ENCODE measurements at regions not wholly inside any gene's neighbourhood (a gene's known extent, or its start where the extent isn't known, plus 50 kb on each side); places are given as distances from the start of the nearest gene placed in this dataset.

DNA sequence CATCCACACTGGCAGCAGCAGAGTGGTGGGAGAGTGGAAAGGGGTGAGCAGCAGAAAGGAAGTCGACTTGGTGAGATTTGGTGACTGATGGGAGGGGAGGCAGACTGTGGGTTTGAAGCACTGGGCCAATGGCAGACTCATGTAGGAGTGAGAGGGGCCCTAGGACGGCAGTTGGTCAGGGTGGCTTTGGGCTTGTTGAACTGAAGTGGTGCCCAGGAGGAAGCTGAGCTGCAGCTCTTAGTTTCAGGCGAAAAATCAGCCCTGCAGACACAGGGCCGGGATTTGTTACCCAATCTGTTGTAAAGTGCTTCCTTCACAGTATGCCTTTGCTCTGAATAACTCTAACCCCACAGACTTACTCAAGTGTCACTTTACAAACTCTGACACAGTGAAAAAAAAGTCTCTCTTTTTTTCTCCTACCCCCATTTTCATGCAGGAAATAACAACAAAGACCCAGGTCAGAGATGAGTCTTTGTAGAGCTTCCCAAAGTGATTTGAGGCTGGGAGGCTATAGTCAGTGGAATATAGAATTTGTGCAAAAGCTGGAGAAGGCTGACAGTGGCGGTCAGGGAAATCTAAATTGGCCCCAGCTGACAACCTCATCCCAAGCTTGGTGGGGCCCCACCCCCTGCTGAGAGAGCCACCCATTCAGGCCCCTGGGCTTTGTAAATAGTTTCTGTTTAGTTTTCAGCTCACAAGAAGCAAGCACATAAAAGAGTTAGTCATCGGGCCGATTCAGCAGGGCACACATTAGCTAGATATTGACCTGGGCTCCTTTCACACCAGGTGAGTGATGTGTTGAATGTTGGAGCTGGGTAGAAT lies 226.9 kb downstream of the VAPA start:
- H3K4me3 Mint-ChIP-seq (ENCODE audit: unreplicated experiment): no peak overlapping the region
- H3K36me3 Mint-ChIP-seq (ENCODE audit: unreplicated experiment): no peaks in the 10 kb centered on the region
- TF ChIP-seq, protein P1, sequence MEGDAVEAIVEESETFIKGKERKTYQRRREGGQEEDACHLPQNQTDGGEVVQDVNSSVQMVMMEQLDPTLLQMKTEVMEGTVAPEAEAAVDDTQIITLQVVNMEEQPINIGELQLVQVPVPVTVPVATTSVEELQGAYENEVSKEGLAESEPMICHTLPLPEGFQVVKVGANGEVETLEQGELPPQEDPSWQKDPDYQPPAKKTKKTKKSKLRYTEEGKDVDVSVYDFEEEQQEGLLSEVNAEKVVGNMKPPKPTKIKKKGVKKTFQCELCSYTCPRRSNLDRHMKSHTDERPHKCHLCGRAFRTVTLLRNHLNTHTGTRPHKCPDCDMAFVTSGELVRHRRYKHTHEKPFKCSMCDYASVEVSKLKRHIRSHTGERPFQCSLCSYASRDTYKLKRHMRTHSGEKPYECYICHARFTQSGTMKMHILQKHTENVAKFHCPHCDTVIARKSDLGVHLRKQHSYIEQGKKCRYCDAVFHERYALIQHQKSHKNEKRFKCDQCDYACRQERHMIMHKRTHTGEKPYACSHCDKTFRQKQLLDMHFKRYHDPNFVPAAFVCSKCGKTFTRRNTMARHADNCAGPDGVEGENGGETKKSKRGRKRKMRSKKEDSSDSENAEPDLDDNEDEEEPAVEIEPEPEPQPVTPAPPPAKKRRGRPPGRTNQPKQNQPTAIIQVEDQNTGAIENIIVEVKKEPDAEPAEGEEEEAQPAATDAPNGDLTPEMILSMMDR (IDR thresholded peaks at IDR 0.05; ENCODE audit: partially characterized antibody, unreplicated experiment): no peak
- H3K27ac Mint-ChIP-seq (ENCODE audit: unreplicated experiment): no peak overlapping the region
- H3K27me3 Mint-ChIP-seq (ENCODE audit: unreplicated experiment): peaks cover 4% of the 10 kb centered on the region
- peaks cover 5% of the 10 kb centered on the region for H3K9me3 Mint-ChIP-seq (ENCODE audit: unreplicated experiment)
- peaks cover 16% of the 10 kb centered on the region for H3K4me1 Mint-ChIP-seq (ENCODE audit: low read depth, unreplicated experiment)
- no peak for DNase-seq

DNA sequence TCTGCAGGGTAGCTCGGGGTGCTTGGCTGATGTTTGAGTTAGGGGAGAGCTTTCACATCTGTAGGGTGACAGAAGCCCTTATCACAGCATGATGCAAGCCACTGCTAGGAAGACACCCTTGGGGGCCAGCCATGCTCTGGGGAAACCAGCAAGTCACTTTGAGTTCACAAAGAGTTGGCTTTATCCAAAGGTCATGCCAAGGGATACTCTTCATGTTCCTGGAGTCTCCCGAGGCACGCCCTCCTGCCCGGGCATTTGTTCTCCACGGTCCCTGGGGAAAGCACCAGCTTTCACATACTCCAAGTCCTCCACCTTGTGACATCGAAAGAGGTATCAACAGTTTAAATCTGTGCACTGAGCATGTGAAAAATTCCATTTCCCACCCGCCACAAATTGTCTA lies 227.7 kb downstream of the VAPA start:
- Mint-ChIP-seq H3K36me3 (ENCODE audit: unreplicated experiment) (no peaks in the 10 kb centered on the region), H3K9me3 (ENCODE audit: unreplicated experiment) (peaks cover 4% of the 10 kb centered on the region), H3K4me3 (ENCODE audit: unreplicated experiment) (no peak overlapping the region), H3K27ac (ENCODE audit: unreplicated experiment) (no peak overlapping the region), H3K27me3 (ENCODE audit: unreplicated experiment) (peaks cover 4% of the 10 kb centered on the region), H3K4me1 (ENCODE audit: low read depth, unreplicated experiment) (peaks cover 18% of the 10 kb centered on the region)
- no peak for DNase-seq
- TF ChIP-seq, protein P1 (IDR thresholded peaks at IDR 0.05; ENCODE audit: partially characterized antibody, unreplicated experiment): no peak

DNA sequence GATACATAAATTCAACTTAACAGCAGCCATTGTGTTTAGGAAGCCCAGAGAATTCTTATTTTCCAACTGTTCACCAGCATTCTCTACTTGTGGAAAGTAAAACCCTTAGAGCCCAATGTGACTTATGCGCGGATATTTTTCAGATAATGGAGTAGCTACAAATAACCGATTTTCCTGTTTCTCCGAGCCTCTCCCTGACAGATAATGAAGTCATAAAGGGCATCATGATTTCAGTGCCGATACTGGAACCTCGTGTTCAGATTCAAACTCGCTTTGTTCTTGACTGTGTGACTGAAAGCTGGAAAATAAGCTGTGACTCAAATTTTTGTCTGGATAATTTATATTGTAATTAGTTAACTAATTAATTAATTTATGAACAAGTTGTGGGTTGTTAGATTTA lies 228.2 kb downstream of the VAPA start:
- Mint-ChIP-seq H3K27ac (ENCODE audit: unreplicated experiment) (no peak overlapping the region), H3K27me3 (ENCODE audit: unreplicated experiment) (peaks cover 4% of the 10 kb centered on the region), H3K9me3 (ENCODE audit: unreplicated experiment) (peaks cover 3% of the 10 kb centered on the region), H3K4me1 (ENCODE audit: low read depth, unreplicated experiment) (peaks cover 18% of the 10 kb centered on the region), H3K36me3 (ENCODE audit: unreplicated experiment) (no peaks in the 10 kb centered on the region), H3K4me3 (ENCODE audit: unreplicated experiment) (no peak overlapping the region)
- TF ChIP-seq, protein P1 (IDR thresholded peaks at IDR 0.05; ENCODE audit: partially characterized antibody, unreplicated experiment): no peak
- no peak for DNase-seq

DNA sequence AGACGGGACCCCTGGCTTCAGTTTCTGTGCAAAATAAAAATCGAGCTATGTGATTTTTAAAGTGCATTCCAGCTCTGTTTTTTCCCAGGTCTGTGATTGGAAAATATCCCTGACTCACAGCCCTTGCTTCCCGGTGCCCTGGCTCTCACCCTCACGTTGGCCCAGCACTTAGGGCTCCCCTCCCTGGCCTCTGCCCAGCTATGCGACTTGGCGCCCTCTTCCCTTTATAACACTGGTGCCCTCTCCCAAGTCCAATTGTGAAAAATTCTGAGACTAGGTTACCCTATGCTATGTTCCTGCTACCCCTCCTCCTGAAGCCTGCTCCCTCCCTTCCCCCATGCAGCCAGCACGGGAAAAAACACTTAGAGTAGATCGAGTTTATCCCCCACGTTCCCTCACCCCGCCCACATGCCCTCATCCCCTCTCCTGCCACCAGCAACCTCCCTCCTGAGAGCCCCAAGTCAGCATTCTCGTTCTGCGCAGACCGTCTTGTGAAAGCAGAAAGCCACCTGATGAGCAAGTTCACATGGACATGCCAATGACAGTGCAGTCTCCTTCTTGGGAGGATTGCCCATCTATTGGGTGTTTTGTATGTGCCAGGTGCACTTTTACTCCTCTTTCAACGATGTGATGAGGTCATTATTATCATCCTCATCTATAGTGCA lies 228.8 kb downstream of the VAPA start:
- Mint-ChIP-seq H3K27ac (ENCODE audit: unreplicated experiment) (no peak overlapping the region), H3K9me3 (ENCODE audit: unreplicated experiment) (peaks cover 3% of the 10 kb centered on the region), H3K4me1 (ENCODE audit: low read depth, unreplicated experiment) (peaks cover 18% of the 10 kb centered on the region), H3K4me3 (ENCODE audit: unreplicated experiment) (no peak overlapping the region), H3K27me3 (ENCODE audit: unreplicated experiment) (peaks cover 4% of the 10 kb centered on the region), H3K36me3 (ENCODE audit: unreplicated experiment) (no peaks in the 10 kb centered on the region)
- TF ChIP-seq, protein P1 (IDR thresholded peaks at IDR 0.05; ENCODE audit: partially characterized antibody, unreplicated experiment): no peak
- DNase-seq: no peak

DNA sequence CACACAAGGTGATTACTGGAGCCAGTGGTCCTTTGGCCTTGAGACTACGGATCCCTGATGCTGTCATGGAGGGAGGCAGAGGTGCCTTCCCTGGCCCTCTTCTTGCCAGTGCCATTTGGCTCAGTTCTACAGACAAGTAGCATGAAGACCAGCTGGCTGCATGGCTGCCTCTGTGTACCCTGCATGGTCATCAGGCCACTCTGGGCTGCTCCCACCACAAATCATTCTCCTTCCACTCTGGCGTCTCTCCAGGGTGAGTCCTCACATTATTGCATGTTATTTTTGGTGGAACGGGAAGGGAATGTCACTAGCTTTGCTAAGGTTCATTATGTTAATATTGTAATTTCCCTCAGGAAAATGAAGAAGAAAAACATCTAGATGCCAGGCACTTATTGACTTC lies 229.8 kb downstream of the VAPA start:
- Mint-ChIP-seq H3K4me1 (ENCODE audit: low read depth, unreplicated experiment) (peaks cover 18% of the 10 kb centered on the region), H3K4me3 (ENCODE audit: unreplicated experiment) (no peak overlapping the region), H3K27me3 (ENCODE audit: unreplicated experiment) (peaks cover 4% of the 10 kb centered on the region), H3K27ac (ENCODE audit: unreplicated experiment) (no peak overlapping the region), H3K36me3 (ENCODE audit: unreplicated experiment) (no peaks in the 10 kb centered on the region), H3K9me3 (ENCODE audit: unreplicated experiment) (peaks cover 5% of the 10 kb centered on the region)
- TF ChIP-seq, protein P1 (IDR thresholded peaks at IDR 0.05; ENCODE audit: partially characterized antibody, unreplicated experiment): no peak
- no peak for DNase-seq

Measured in glutamatergic neuron (in vitro differentiated cells).